T47D (cell line): ENCODE measurements at regions not wholly inside any gene's neighbourhood (a gene's known extent, or its start where the extent isn't known, plus 50 kb on each side); places are given as distances from the start of the nearest gene placed in this dataset.
A peak's percentile ranks its signal among the peaks of the same experiment; 100 is the strongest.

Experiments
- DNase-seq, 2 experiments: peaks; one replicate each; pipeline versions ENCODE4 v3.0.0 to v3.0.0-alpha.2; 2011 to 2012; ENCODE audit warnings: low read depth in 1 of 2, low spot score in 1 of 2
- JUND ChIP-seq: IDR thresholded peaks from 2 replicates; pipeline ENCODE4 v1.6.1; 2012; ENCODE audit warnings: low read depth
- in situ Hi-C: cut with HindIII; loops from 2 replicates; pipeline ENCODE4 v1.10.0; 2016; ENCODE audit warnings: low sequenced_read_pairs, low pct_unique_long_range_greater_than_20kb

DNA sequence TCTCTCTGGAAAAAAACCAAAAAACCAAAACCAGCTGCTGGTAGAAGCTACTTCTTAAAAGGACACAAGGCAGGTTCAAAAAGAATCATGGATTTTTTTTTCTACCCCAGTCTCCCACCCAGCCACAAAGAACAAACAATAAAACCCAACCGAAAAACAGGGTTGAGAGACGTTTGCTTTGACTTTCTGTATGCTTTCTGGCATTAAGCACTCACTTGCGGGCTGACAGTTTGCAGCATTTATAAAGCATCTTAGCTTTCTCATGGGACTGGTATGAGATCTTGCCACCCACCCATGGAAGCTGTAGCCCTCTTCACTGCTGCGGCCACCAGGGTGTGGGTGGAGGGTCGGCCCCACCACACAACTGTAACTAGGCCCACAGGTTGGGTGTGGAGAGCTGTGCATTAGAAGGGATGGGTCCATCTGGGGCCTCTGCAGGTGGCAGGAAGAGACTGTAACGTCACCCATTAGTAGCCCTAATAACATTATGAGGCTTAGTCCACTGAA lies 165.7 kb downstream of the RHOU start:
- no peak for DNase-seq
- no peak for TF ChIP-seq JUND
- in situ Hi-C loops: no loop called here

DNA sequence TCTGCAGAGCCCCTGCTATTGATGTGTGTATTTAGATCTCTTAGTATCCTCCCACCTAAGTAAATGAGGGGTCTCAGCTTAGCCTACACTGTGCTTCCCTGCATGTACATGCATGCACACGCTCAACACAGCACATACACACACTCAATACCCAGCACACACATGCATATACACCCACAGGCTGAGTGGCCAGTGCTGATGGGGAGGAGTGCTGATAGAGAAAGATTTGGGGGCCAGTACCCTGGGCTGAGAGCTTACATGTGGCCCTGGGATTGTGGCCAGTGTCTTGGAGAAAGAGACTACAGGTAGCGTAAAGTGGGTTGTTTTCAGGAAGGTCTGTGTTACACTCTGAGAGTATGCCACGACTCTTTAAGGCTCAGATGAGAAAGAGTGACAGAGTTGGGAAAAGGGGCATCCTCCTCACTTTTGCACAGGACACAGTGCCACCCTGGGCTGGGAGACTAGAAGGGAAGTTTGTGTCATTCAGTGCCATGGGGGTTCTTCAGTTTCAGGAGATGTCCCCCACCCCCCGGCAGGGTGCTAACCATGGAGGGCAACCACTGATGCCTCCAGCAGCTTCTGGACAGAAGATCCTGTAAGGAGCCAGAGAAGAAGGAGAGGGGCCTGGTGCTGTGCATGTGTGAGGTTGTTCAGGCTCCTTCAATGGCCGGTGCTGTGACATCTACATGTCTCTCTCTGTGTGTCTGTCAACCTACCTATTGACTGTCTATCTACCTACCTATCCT lies 166.8 kb downstream of the RHOU start:
- no peak for TF ChIP-seq JUND
- no peak for DNase-seq
- in situ Hi-C loops: no loop called here

DNA sequence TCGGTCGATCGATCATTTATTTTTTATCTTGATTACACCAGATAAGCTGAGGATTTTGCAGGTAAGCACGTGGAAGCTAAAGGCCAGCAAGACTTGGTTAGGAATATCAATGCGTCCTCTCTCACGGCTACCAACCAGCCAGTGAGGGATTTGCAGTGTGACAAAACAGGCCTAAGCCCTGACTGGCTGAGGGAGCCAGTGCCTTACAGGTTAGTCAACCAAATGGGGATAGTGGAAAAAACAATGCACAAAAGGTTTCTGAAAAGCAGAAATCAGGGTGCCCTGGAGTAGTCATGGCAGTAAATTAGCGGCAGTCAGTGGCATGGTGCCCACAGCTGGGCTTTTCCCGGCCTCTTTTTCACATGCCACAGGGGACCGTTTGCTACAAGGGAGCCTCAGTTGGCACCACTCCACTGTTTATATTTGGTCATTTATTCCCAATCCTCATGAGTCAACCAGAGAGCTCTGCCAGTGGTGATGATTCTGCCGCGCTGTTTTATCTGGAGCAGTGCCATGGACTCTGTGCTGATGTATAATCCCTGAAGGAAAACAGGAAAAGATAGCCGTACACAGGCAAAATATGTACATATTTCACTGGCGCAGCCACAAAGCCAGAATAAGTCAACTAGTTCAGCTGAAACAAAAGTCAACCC lies 167.6 kb downstream of the RHOU start:
- DNase-seq: peak; percentile 21 to 68
- TF ChIP-seq JUND: no peak
- in situ Hi-C loops: no loop called here

DNA sequence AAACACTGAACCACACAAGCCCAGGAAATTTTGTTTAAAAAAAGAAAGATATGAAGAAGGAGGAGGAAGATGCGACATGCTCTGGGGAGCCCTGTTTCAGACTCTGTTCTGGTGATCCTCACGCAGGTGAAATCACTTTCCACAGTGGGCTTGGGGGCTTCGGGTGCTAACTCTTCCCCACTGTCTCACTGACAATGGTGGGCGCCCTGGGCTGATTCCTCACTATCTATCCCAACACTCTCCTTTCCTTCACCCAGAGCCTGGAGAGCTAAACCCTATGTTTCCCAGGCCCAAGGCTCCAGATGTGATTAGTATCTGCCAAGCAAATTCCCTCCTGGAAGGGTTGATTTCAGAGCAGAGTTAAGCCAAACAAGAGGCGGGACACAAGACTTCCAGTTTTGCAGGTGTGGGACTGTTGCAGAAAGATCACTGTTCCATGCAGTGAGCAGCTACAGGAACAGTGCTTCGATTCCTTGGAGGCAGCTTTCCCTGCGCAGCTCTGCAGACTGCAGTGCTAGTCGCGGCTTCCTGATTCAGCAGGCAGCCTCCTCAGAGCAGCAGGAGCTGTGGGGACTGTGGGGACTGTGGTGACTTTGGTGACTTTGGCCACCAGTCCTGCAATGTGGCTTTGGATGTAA lies 168.3 kb downstream of the RHOU start:
- in situ Hi-C loops: no loop called here
- peak in 1 of 2 experiments; percentile 17 for DNase-seq
- TF ChIP-seq JUND: no peak

DNA sequence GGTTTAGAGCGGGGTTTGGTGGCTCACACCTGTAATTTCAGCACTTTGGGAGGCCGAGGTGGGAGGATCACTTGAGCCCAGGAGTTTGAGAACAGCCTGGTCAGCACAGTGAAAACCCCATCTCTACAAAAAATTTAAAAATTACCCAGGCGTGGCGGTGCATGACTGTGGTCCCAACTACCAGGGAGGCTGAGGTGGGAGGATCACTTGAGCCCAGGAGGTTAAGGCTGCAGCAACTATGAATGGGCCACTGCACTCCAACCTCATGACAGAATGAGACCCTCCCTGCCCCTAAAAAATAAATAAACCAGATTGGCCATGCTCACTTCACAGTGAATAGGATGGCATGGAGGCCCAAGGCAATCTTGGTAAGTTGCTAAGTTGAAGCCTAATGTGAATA lies 168.9 kb downstream of the RHOU start:
- in situ Hi-C loops: no loop called here
- DNase-seq: no peak
- TF ChIP-seq JUND: no peak

DNA sequence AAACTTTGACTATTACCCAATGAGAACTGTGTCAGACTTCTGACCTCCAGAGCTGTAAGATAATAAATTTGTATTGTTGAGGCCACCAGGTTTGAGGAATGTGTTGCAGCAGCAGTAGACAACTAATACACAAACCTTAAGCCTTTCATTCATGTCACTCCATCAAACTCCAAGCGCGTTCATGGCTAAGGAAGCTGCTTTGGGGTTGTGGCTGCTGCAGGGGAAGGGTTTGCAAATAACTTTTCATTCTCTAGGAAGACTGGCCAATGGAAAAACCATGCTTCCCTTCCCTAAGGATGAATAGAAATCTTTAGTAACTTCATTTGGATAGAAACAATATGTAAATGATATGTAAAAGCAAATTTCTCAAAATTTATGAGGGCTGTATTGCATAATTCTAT lies 170.4 kb downstream of the RHOU start:
- no peak for TF ChIP-seq JUND
- in situ Hi-C loops: no loop called here
- no peak for DNase-seq

DNA sequence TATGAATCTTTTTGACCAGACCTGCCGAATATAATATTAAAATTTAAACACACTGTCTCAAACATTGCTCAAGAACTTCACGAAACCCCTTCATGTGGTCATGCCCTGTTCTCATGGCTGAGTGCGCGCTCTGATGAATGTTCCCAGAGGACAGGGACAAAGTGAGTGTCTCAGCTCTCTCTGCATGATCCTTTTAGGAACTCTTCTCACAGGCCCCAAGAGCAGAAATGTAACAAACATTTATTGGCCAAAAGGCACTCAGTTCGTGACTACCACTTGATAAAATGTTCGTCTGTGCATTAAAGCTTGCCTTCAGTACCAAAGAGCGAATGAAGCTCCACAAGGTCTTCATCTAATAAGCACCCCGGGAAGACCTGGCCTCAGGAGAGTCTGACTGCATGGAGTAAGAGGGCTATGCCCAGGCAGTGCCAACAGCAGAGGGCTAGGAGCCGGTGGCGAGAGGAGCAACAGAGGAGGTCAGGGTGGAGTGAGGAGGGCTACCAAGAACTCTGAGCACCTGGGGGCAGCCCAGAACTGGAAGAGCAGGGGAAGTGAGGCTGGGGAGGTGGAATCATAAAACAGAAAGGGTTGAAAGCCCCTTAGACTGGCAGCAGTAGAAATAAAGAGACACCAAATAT lies 171.1 kb downstream of the RHOU start:
- in situ Hi-C loops: no loop called here
- TF ChIP-seq JUND: no peak
- no peak for DNase-seq

DNA sequence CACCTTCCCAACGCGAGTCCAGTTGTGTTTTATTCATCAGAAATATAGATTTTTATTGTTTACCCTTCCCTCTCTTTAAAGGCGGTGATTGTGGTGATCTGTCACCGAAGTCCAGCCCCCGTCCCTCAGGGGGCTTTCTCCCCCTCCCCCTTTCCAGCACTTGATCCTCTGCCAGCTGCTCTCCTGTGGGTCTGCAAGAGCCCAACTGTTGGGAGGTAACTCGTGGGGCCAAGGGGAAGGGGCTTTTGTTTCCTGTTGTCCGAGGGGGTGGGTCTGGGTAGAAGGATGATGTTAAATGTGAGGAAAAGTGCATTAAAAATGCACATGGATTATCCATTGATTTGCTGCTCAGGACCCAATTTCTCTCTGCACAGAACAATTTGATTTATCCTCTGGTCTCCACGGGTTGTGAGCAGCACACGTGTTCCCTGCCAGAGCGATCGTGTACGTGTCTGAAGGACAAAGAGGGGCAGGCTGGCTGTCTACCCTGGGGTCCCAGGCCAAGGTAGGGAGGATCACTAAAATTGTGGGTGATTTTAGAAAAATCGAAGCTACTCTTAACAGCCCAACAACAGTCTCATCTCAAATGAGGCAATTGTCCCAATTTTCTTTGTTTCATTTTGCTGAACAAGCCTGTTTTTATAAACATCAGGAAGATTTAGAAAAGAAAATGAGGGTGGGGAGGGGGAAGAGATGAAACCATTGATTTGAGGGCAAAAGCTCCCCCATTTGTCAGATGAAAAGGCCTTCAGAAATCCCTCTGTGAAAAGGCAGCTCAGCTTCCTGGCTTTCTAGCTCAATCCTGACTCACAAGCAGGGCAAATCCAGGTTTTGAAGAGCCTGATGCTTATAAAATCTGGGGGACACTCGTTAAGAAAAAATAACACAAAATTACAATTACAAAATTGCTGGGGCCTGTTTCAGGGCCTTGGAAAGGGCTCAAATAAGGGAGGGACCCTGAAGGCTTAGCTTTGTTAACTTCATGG lies 176.2 kb downstream of the RHOU start:
- no peak for DNase-seq
- TF ChIP-seq JUND: no peak
- in situ Hi-C loops: no loop called here

DNA sequence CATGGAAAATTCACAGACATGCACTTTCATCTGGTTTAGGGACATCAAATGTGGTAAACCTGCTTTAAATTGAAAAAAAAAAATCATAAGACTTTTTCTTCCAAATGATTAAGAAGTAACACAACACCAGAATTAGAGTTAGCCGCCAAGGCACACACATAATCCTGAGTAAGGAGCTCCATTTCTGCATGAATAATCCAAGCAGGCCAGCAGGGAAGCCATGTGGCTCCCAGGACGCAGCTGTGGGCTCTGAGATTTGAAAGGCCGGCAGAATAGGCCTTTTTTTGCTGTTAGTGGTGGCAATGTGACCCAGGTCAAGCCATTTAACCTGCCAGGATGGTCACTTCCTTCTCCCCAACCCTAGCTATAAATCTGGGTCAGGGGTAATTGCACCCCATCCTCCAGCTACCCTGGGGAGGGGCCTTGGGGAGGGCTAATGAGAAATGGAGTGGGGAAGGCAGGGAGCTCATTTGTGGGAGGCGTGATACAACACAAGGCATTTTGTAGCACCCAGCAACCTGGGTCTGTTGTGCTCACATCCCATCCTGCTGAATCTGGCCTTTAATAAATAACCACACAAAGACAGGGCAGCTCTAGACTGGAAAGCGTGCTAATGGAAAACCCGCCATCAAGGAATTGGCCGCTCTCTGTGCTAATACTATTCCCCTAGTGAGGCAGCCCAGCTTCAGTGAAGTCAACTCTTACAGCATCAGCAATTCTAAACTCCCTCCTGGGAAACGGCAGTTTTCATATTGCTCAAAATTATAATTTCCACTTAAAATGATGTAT lies 178.5 kb downstream of the RHOU start:
- in situ Hi-C loops: no loop called here
- DNase-seq: no peak
- no peak for TF ChIP-seq JUND

DNA sequence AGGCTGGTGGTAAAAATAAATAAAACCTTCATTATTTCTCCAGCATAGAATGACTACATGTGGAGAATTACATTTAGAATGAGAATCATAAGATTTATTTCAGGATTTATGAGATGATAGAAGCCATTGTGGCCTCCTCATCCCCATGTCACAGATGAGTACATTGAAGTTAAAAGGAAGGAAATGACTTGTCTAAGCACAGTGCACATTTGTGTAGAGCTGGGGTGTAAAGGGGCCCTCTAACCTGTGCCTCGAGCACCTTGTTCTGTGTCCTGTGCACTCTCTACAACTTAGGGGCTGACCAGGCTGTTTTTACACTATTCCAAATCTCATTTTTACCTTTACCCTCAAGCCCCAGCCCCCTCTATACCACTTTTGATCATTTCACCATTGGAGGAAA lies 179.4 kb downstream of the RHOU start:
- DNase-seq: no peak
- no peak for TF ChIP-seq JUND
- in situ Hi-C loops: no loop called here

DNA sequence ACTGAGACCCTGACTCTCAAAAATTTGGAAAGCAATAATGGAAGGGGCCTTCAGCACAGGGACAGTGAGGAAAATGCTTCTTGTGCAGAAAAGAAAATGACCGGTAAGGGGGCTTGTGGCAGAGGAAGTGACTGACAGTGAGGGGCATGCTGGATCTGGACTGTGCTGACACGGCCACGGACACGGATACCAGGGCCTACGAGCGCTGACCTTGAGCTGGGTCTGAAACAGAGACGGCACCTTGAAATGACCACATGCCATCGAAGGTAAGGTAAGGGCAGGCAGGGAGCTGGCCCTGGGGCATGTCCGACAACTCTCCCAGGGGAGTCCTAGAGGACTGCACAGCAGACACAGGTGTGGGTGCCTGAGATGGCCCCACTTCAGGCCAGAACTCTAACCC lies 182.1 kb downstream of the RHOU start:
- in situ Hi-C loops: no loop called here
- TF ChIP-seq JUND: no peak

DNA sequence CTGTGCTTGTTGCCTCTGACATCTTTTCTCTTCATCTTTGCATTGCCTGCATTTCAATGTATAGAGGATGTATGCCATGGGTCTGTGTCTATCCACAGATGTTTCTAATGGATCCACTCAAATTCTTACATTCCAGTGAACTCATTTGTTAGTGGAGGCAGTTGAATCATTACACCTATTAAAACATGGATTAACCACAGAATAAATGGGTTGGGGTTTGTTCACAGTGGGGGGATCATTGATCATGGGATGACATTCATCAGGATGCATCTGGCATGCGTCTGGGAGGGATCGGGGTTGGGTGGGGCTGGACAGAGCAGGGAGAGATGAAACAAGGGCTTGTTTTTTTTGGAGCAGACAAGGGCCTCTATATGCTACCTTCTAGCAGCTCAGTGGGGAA lies 182.5 kb downstream of the RHOU start:
- TF ChIP-seq JUND: no peak
- DNase-seq: no peak
- in situ Hi-C loops: no loop called here

More for the DNA sequence above, 182.1 kb downstream of the RHOU start:
- no peak for DNase-seq
